Activated naive CD4-positive, alpha-beta T cell (primary cell): ENCODE measurements at regions not wholly inside any gene's neighbourhood (a gene's known extent, or its start where the extent isn't known, plus 50 kb on each side); places are given as distances from the start of the nearest gene placed in this dataset.
"Not testable (repeated sequence)": the region's sequence is repeated elsewhere in the genome, so short reads cannot be mapped to it uniquely, and the experiment has no call there.

Source experiments
- DNase-seq, 4 experiments: peaks; one replicate each; lab custom pipeline; 2025; lab: John Stamatoyannopoulos, UW

DNA sequence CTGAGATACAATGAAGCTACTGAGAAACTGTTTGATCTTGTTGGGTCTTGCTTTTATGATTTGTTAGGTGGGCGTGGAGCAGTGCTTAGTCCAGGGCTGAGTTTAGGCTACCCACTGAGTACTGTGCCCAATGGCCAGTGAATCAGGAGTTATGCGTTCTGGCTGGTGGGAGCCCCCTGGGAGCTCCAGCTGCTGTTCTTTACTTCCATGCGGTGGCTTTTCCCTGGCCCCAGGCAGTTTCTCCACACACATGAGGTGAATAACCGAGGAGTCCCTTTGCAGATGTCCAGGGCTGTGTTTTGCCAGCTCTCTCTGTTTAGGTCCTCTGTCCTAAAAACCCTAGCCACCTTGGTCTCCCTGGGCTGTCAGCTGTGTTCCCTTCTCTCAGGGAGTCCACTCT lies 106.5 kb downstream of the KLF13 start:
- DNase-seq: no peak

DNA sequence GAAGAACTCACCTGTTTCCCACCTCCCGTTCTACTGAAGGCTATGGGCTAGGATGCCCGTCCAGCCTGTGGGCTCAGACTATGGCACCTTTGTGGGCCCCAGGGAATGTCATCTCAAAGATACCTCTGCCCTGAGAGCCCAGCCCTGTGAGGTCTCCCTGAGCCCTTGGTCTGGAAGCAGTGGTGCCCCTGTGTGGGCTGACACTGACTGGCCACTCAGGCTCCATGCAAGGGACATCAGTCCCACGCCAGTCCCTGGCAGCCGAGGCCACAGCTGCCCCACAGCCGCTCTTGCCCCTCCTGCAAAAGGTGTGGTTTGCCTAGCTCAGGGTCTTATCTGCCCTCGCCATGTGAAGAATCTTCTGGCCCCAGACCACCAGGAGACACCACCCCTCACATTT lies 106.9 kb downstream of the KLF13 start:
- DNase-seq: no peak

DNA sequence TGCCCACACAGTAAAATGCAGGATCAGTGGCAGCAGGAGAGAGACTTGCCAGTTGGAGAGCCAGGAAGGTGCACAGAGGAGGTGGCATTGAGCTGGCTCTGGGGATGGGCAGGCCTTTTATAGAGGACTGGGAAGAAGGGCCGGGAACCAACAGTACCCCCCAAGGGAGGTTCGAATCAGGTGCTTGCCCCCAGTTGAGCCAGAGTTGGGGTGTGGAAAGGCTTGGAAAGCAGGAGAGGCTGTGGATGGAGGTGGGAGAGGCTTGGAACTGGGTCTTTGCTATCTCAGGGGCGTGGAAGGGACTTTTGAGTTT lies 107.6 kb downstream of the KLF13 start:
- no peak for DNase-seq

DNA sequence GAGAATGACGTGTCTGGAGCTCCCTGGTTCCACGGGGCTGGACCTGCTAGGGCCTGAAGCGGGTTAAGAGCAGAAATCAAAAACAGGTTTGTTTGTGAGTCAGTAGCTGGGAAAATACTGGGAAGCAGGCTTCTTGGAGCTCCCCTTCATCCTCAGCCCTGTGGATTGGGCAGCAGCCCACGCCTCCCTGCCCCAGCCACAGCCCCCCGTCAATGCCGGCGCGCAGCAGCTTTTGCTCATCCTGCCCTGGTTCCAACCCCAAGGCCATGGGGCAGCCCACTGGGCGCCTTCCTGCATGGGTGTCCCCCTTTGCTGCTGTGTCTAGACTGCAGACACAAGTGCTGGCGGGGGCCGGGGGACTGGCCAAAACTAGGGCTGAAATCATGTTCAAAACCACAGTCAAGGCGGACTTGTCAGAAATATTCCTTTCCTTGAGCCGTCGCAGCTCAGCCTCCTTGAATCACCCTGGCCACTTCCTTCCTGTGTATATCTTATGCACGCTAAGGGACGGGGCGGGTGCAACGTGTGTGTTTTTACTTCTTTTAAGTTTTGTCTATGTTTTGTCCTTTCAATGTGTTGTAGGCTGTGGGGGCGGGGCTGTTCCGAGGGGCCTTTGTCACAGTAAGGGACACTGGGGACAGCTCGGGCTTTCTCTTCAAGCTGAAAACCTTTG lies 108.1 kb downstream of the KLF13 start:
- DNase-seq: peak; percentile 39 to 72 (median 64)

DNA sequence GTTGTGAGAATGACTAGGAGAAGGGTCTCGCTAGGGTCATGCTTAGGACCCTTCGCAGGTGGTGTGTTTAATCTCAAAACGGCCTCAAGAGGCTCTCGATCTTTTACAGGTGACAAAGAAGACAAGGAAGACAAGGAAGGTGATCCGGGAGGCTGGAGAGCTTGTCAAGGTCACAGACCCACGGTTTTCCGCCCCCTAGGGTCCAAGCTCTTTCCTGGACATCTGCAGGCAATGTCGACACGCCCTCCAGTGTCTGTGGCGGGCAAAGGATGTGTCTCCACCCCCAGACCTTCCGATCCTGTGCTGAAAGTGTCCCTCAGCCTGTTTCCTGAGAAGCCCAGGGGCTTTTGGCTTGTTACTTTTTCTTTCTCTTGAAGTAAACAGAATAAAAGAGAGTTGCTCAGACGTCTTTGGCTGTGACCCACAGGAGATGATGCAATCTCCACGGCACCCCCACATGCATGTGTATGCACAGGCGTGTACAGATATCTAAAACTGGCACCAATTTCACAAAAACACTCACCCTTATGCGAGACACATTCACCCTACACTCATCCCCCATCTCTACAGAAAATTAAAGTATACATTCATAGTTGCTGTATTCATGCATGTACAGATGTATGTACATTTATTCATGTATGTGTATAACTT lies 108.8 kb downstream of the KLF13 start:
- peak in 2 of 4 experiments; percentile 56 to 64 for DNase-seq

DNA sequence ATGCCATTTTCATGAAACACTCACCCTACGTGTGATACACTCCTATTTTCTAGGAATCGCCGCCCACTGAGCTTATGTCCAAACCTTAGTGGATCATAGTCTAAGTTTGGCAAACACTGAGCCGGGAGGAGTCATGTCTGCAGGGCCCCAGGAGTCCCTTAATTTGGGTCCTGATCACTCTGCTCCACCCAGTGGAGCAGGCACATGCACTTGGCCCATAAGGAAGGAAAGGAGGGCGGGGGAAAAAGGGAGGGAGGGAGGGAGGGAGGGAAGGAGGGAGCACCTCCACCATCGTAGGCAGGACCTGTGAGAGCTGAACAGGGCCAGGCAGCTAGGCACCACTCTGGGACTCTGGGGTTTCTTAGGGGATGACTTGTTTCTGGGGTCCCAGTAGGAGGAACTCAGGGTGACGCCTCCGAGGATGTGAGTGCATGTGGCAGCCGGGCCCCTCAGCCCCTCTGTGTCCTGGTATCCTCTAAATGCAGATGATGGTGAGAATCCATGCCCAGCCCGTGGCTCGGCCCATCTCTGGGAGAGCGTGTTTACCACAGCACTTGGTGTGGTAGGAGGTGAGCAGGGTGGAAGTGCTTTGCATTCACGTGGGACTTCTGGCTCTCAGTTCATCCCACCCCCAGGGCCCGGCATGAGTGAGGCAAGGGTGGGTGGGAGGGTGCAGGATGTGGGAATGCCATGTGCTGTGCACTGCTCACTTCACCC lies 109.4 kb downstream of the KLF13 start:
- no peak for DNase-seq

DNA sequence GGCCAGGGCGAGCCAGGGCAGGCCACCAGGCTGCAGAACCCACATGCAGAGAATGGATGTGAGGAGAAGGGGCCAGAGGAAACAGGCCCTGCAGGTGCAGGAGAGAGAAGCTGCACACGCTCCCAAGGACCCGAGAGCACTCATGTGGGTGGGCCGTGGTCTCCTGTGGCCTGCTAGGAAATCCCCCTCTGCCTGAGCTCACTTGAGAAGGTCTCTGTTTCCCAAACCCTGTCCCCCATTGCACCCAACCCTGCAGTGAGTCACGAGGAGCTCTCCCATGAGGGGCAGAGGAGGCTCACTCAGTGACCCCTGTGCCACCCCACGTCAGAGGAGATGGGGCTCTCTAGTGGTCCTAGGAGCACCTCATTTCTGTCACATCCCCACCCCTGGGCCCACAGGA lies 111.1 kb downstream of the KLF13 start:
- DNase-seq: no peak

DNA sequence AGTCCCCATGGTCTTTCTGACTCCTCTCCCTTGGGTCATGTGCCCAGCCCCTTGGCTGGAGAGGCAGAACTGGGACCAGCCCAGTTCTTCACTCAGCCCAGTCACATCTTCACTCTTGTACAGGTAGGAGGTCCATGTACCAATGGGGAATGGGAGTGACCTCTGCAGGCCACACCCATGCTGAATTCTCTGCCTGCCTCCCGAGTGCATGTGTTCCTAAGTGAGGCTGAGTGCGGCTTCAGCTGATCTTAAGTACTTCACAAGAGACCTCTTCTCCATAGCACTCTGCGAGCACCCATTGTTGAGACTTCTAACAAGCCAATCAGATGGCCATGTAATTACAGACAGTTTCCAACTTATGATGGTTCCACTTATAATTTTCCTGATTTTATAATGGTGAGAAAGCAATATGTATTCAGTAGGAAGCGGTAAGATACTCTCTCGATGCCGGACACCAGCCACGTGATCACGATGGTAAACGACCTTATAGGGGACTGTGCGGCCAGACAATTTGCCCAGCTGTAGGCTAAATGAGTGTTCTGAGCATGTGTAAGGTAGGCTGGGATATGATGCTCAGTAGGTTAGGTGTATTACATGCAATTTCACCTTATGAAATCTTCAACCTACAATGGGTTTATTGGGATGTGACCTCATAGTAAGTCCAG lies 112.1 kb downstream of the KLF13 start:
- no peak for DNase-seq

DNA sequence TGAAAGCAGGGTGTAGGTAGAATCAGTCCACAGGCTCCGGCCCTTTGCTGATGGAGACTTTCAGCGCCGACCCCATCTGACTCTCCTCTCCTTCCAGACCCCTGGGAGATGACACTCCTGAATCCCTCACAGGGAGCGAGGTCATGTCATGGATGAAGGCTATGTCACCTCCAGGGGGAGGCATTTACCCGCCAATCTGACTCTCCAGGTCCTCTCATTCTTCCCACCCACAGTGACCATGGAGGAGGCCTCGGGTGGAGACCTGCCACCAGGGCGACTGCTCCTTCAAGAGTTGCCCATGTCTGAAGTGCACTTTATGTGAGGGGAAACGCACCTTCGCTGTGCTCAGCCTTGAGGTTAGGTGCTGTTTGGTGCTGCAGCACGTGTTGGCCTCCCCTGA lies 112.7 kb downstream of the KLF13 start:
- DNase-seq: no peak

DNA sequence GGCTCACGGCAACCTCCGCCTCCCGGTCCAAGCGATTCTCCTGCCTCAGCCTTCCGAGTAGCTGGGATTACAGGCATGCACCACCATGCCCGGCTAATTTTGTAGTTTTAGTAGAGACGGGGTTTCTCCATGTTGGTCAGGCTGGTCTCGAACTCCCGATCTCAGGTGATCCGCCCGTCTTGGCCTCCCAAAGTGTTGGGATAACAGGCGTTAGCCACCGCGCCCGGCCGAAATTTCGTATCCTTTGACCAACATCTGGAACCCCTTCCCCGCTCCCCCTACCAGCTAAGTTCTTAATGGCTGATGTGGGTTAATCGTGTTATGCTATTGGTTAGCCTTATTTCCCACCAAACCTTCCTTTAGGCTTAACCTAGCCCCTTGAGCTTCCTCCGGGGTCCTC lies 113.6 kb downstream of the KLF13 start:
- DNase-seq: not testable (repeated sequence)

DNA sequence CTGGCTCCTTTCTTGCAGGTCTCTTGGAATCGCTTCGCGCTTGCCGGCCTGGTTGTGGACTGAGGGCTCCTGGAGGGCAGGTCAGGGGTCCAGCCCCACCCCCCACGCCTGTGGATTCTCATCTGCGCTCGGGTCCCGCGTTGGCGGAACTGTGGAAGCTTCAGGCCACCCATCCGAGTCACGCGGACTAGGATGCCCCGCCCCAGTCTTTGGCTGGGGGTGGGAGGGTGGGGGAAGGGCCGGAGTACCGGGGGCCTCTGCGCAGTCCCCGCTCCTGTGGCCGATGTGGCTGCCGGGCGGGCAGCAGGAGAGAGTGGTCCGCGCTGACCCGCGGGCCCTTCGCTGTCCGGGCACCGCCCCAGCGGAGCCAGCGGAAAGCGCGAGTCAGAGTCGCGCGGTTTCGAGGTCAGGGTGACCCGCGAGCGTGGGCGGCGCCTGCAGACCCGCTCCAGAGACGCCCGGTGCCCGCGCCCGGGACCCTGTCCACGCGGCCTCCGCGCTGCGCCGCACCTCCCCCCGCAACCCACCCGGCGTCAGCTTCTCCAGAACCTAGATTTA lies 114.2 kb downstream of the KLF13 start:
- DNase-seq: peak in 1 of 4 experiments; percentile 30

DNA sequence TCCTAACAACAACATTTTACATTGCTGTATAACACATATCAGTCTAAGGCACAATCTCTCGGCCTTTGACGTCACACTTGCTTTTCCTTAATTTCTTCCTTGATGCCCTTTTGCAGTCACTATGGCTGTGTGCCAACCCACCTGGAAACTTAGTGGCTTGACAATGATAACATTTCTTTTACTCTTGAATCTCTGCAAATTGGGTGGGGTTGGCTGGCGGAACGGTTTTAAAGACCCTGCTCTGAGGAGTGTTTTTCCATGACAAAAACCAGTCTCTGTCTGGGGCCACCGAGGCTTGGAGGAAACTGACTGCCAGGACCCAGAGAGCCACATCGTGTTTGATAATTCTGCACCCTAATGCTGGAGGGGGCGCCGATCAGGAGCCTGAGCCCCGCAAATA lies 115.6 kb downstream of the KLF13 start:
- DNase-seq: no peak

DNA sequence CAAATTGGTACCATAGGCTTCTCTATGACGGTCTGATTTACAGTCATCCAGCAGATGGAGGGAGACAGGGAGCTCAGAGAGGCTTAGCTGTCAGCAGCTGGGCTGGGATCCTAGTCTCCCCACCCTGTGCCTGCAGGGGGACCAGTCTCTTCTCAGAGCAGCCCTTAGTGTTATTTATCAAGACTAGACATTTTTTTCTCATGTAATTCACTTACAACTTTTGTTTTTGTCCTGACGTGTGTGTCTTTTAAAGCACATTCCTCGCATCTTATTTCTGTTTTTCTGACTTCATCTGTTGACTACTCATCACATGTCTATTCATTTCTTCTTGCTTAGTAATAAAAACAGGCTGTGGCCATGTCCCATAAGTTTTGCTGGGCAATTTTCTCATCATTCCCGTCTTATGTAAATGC lies 116.1 kb downstream of the KLF13 start:
- DNase-seq: no peak

DNA sequence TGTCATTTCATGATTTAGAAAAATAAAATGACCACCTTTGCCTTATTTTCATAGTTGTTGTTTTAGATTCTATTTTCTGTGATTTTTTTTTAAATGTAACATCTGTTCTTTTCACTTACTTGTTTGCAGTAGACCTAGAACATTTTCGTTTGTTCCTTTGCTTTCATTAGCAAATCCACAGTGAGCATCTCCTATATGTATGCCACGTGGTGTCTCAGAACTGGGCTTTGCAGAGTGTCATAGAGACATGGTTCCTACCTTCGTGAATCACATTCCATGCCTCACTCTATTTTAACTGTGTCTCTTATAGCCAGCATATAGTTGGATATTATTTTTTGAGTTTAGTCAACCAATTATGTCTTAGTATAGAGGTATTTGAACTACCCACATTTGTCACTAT lies 118.2 kb downstream of the KLF13 start:
- DNase-seq: no peak

DNA sequence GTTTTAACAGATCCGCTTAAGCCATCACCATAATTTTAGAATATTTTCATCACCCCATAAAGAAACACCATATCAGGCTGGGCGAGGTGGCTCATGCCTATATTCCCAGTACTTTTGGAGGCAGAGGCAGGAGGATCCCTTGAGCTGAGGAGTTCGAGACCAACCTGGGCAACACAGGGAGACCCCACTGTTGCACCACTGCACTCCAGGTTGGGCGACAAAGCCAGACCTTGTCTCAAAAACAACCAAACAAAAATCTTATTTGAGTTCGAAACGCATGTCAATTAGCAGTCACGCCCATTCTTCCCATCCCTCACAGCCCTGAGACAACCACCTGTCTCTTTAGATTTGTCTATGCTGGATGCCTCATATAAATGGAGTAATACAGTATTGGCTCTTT lies 119.9 kb downstream of the KLF13 start:
- no peak for DNase-seq

DNA sequence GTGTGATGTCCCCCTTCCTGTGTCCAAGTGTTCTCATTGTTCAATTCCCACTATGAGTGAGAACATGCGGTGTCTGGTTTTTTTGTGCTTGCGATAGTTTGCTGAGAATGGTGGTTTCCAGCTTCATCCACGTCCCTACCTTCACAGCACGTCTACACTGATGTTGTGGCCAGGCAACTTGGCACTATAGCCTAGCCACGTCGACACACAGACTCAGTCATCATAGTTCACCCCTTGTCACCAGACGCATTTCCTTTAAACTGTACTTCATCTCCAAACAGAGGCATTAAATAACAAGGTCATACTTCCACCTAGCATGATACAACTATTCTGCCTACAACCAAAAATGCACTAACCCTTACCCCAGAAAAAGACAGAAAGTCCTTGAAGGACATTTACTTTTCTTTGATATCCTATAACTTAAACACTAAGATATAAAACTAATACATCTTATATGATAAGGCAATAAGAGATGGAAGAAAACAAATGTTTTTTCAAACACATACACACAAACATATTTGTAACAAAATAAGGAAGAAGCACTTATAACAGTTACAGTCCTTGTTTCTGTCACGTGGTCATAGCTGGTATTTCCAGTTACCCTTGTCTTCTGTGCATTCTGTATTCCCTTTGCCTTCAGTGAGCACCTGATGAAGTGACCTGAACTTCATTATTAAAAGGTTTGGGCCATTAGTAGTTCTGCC lies 121.4 kb downstream of the KLF13 start:
- no peak for DNase-seq

DNA sequence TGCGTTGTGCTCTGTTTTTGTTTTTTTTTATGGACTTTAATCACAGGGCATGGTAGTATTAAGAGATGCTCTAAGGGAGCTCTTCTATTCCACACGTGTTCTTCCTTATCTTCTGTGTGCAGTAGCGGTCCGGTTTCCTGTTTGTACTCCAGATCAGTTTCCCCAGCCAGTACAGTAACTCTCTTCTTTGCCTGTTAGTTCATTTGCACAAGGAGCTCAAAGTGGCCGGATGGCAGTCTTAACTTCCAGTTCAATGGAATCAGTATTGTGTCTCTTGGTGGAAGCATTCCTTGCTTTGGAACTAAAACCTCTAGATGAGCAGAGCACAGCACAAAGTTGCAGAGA lies 122.0 kb downstream of the KLF13 start:
- no peak for DNase-seq

DNA sequence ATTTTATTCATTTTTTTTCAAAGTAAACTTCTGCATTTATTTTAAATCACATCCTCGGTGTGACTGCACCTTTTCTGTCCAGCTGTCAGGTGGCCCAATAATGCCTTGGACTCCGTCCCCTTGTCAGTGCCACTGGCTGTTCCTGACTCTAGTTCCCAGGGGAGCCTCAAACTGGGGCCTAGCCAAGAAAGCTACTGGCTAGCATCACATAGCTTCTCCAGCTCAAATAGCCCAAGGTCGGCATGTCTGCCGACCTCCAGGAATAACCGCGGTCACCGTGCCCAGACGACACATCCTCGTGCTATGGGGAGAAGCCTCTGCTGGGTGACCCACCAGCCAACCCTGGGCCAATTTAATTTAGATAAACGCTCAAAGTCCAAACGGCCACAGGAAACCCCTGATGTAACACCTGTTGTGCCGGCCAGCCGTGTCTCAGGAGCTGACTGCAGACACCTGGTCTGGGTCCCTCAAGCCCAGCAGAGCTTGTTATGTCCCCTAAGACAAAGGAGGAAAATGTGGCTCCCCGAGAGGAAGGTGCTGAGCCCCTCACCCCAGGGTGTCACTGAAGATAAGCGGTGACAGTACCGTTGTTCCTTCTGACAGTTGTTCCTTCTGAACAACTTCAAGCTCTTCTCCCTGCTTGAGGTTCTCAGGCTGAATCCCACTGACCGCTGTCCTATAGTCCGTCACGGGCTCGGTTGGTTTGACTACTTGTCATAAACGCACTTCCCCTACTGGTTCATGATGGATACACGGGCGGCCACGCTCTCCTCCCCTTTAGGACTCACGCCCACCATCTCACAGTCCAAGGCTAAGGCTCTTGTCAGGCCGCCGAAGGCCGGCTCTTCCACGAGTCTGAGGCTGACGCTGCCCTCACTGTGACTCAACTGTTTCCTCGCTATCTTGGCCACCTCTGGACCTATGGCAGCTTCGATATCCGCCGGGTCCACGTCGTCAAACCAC lies 126.2 kb downstream of the KLF13 start:
- DNase-seq: no peak

DNA sequence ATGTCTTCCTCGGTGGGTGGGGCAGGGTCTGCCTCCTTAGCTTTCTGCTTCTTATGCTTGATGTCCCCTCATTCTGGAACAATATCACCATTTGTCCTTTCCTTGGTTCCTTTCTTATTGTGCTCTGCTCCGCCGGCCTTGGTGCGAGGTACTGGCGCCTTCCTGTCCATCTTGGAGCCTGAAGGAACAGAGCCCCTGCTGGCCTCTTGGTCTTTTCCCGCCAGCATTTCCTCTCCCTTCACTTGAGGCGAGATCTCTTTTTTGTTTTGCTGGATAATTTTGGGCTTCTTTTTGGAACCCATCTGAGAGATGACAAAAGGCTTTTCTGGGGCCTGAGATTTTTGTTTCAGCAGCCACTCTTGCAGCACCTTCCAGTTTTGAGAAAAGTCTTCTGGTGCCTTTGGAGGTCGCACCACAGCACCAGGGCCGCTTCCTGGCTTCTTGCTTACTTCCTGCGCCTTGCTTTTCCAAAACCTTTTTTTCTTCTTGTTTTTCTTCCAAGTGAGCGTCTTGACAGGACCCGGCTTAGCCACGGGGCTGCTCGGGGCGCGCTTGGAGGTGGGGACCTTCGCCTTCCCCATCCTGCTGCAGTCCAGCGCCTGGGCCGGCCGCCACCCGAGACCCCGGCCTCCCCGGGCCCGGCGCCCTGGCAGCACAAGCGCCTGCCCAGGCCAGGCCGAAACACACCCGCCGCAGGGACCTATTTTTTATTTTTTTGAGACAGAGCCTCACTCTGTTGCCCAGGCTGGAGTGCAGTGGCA lies 127.1 kb downstream of the KLF13 start:
- no peak for DNase-seq

DNA sequence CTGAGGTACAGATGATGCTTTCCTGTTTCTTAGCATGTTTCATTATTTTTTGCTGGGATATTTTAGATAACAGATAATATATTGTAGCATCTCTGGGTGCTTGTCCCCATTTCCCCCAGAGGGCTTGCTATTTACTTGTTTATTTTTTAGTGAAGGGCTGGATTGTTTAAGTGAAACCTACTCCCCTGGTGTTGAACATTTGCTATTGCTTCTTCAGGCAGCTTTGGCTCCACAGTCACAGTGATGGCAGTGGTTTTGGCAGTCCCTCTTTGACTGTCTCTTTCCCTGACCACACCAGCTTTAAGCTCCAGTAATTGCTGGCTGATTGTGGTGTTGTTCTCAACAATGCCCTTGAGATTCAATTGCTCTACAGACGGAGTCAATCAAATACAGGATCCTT lies 128.9 kb downstream of the KLF13 start:
- DNase-seq: no peak
